Erythroblast (primary cell): ENCODE measurements at regions not wholly inside any gene's neighbourhood (a gene's known extent, or its start where the extent isn't known, plus 50 kb on each side); places are given as distances from the start of the nearest gene placed in this dataset.

Source experiments
- DNase-seq, 2 experiments: peaks; one replicate each; lab custom pipeline; 2025; lab: John Stamatoyannopoulos, UW
- GATA1 ChIP-seq: IDR thresholded peaks from 2 replicates; pipeline ENCODE4 v1.6.1; 2011; ENCODE audit warnings: low read depth, mild to moderate bottlenecking, control low read depth, low read length, moderate library complexity
- POLR2A ChIP-seq: IDR thresholded peaks from 2 replicates; pipeline ENCODE4 v1.6.1; 2011; ENCODE audit warnings: mild to moderate bottlenecking, low read length

- no peak for DNase-seq
These were observed 547.9 kb upstream of the CDH4 start for GRCh38 chr20:60704147-60704546.

GRCh38 chr20:60713396-60713795 is 538.7 kb upstream of the CDH4 start:
- TF ChIP-seq GATA1 = no peak
- no peak for TF ChIP-seq POLR2A
- no peak for DNase-seq

More at GRCh38 chr20:60704147-60704546, 547.9 kb upstream of the CDH4 start:
- no peak for TF ChIP-seq GATA1
- no peak for TF ChIP-seq POLR2A

- TF ChIP-seq GATA1 (no peak), POLR2A (no peak)
- DNase-seq = no peak
These were observed 536.9 kb upstream of the CDH4 start for GRCh38 chr20:60715172-60715571.

GRCh38 chr20:60718743-60719480 is 533.1 kb upstream of the CDH4 start:
- no peak for TF ChIP-seq POLR2A
- DNase-seq = peak in 1 of 2 experiments; percentile 1

- no peak for DNase-seq
- TF ChIP-seq GATA1 = no peak
- no peak for TF ChIP-seq POLR2A
These were observed 526.7 kb upstream of the CDH4 start for GRCh38 chr20:60725311-60725906.

- TF ChIP-seq POLR2A (no peak), GATA1 (no peak)
- DNase-seq = no peak
These were observed 524.6 kb upstream of the CDH4 start for GRCh38 chr20:60727425-60727824.

GRCh38 chr20:60728705-60729104 is 523.4 kb upstream of the CDH4 start:
- DNase-seq = no peak
- TF ChIP-seq GATA1 = no peak
- TF ChIP-seq POLR2A = no peak

- DNase-seq = no peak
- TF ChIP-seq POLR2A (no peak), GATA1 (no peak)
These were observed 522.7 kb upstream of the CDH4 start for GRCh38 chr20:60729135-60729900.

GRCh38 chr20:60732322-60732721 is 519.7 kb upstream of the CDH4 start:
- no peak for DNase-seq
- TF ChIP-seq GATA1 (no peak), POLR2A (no peak)

GRCh38 chr20:60748086-60748485 is 504.0 kb upstream of the CDH4 start:
- DNase-seq = no peak
- TF ChIP-seq POLR2A (no peak), GATA1 (no peak)

- no peak for DNase-seq
- TF ChIP-seq GATA1 (no peak), POLR2A (no peak)
These were observed 502.1 kb upstream of the CDH4 start for GRCh38 chr20:60749804-60750602.

- DNase-seq = no peak
- no peak for TF ChIP-seq GATA1
- TF ChIP-seq POLR2A = no peak
These were observed 501.2 kb upstream of the CDH4 start for GRCh38 chr20:60750909-60751308.

- no peak for DNase-seq
- TF ChIP-seq POLR2A (no peak), GATA1 (no peak)
These were observed 500.2 kb upstream of the CDH4 start for GRCh38 chr20:60751826-60752225.
